ENCODE measurements at regions not wholly inside any gene's neighbourhood (a gene's known extent, or its start where the extent isn't known, plus 50 kb on each side); places are given as distances from the start of the nearest gene placed in this dataset.
"Not testable (repeated sequence)": the region's sequence is repeated elsewhere in the genome, so short reads cannot be mapped to it uniquely, and the experiment has no call there.

GRCh38 chr11:71150859-71151258 lies 101.5 kb downstream of the SHANK2 start:
- DNase-seq, result no peak

- no peak for DNase-seq
These were observed 103.7 kb downstream of the SHANK2 start for GRCh38 chr11:71148716-71149115.

GRCh38 chr11:71147331-71147730 lies 105.0 kb downstream of the SHANK2 start:
- no peak for DNase-seq

DNA sequence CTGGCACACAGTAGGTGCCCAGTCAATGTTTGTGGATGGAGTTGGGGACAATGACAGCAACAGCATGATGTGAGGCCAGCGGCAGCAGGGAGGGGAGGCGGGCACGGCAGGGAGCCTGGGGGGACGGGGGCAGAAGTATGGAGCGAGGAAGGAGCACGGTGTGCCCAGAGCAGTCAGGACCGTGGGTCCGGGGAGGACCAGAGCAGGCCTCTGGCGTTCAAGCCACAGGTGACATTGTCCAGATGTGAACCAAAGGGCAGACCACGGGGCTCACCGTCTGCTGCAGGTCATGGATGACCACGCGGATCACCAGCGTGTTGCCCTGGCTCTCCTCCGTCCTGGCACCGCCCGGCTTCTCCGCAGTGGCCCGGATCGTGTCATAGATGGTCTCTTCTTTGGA lies 105.5 kb downstream of the SHANK2 start:
- DNase-seq, result no peak

GRCh38 chr11:71145988-71146824 lies 106.2 kb downstream of the SHANK2 start:
- no peak for DNase-seq

- no peak for DNase-seq
These were observed 107.0 kb downstream of the SHANK2 start for GRCh38 chr11:71145368-71145767.

DNA sequence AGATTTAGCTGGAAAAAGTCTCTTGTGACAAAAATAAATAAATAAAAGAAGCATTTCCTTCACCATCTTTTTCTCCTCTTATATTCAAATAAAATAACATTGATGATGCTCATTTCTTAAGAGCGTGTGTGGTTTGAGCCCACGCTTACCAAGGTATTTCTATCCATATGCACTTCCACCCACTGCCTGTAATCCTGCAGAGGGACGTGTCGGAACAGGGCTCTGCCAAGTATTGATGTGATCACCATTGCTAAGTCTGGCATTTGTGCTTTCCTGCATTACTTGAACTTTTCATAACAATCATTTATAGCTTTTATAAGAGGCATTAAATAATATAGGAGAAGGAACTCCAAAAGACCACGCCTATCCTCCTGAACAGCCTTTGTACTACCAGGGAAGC lies 107.6 kb downstream of the SHANK2 start:
- DNase-seq, result no peak

DNA sequence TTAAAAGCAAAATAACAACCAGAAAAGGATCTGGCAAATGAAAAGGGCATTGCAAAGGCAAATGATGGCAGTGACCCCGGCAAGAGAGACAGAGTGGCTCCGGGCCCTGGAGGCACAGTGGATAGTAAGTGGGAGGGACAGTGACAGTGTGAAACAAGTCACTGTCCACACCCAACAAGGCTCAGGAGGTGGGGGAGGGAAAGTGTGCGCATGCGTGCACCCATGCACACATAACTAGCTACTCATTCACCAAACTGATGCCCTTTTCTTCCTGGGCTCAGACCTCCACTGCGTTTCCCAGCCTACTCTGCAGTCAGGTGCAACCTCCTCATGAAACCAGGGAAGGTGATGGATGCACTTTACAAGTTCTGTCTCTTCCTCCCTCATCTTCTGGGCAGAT lies 108.4 kb downstream of the SHANK2 start:
- no peak for DNase-seq

DNA sequence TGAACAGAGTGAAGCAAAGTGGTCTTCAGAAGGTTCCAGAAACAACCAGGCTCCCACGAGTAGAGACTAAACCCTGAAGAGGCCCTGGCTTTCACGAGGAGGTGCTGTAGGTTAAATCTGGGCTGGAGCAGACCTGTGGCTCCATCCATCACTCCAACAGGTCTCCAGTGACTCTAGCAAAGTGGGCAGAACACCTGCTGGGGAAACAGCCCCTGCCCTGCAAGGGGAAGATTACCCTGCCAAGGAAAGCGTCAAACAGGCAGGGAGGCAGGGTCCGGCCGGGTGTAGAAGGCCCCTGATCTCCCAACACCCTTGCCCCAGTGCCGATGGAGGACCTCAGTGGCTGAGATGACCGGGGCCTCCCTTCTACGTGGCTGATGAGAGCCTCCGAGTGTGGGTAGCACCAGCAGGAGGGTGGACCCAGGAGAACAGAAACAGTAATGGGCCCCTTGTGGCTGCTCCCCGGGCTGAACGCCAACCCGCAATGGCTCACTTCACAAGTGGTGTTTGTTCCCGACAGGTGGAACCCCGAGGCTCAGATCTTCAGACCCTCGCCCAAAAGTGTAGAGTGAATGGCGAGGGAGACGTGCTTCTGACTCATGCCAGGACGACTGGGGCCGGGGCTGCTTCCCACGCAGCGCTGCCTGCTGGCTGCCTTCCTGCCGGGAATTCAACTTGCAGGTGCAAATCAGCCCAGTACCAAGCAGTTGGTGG lies 112.0 kb downstream of the SHANK2 start:
- no peak for DNase-seq

DNA sequence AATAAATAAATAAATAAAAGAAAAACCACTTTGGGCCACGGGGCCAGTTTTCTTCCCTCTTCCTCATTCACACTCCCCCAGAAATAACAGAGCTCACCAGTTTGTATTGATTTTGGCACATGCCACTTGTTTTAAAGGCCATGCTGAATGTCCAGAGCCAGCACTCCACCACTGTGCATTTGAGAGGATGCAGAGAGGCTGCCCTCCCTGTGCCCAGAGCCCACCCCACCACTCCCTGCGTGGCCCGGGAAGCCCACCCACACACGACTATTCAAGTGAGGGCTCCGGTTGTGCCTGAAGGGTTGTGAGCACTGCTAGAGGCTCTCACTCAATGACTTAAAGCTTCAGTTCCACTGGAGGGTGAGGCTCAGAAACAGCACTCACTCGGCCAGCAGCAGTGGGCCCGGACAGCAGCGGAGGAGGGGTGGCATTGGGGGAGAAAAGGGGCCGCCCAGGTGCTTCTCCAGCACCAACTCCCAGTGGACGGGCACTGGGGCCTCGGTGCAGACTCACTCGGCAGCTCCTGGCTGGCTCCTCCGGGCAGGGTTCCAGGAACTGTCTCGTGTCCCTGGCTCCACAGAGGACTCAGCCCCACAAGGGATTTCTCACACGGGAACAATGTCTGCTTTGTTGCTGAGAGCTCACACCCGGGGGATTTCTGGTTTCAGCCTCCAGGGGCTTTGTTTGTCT lies 112.7 kb downstream of the SHANK2 start:
- no peak for DNase-seq

GRCh38 chr11:71138737-71139425 lies 113.5 kb downstream of the SHANK2 start:
- no peak for DNase-seq

GRCh38 chr11:71137376-71137775 lies 115.0 kb downstream of the SHANK2 start:
- no peak for DNase-seq

GRCh38 chr11:71136095-71136845 lies 116.1 kb downstream of the SHANK2 start:
- no peak for DNase-seq

GRCh38 chr11:71135112-71135511 lies 117.3 kb downstream of the SHANK2 start:
- DNase-seq, result no peak

DNA sequence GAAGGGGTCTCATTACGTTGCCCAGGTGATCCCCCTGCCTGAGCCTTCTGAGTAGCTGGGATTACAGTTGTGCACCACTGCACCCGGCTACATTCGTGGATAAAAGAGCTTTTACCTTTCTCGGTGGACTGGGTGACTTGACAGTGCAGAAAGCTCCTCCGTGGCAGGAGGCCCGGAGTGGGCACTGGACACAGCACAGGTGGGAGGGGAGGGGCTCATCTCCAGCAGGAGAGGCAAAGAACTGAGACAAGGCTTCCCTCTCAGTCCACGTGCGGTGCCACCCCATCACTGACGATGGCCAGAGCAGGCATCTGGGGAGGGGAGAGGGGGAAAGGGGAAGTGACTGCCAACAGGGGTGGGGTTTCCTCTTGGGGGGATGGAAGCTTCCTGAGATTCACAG lies 118.4 kb downstream of the SHANK2 start:
- no peak for DNase-seq

GRCh38 chr11:71131861-71132260 lies 120.5 kb downstream of the SHANK2 start:
- peak; percentile 82 for DNase-seq

DNA sequence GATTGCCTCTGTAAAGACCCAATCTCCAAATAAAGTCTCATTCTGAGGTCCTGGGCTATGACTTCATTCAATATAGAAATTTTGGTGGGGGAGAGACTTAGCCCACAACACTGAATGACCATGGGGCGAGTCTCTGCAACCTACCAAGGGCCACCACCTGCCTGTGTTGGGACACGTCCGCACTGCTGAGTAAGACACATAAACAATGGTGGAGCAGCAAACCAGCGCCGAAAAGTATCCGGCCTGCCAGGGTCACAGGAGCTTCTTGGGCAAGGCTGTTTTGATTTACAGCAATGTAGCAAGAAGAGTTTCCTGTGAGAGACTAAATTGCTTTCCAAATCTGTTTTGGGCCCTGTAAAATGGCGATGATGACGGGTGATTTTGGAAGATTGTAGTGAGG lies 122.3 kb downstream of the SHANK2 start:
- DNase-seq, result no peak

DNA sequence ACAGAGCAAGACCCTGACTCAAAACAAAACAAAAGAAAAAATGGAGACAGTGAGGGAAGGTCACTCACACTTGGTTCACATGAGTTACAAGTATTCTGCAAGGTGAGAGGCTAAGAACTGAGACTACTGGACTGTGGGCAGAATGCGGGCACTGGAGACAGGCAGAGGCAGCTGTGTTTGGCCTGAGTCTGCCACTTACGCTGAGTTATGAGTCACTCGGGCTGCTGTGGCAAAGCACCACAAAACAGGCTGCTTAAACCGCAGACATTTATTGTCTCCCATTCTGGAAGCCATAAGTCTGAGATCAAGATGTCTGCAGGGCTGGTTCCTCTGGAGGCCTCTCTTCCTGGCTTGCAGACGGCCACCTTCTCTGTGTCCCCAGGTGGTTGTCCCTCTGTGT lies 122.8 kb downstream of the SHANK2 start:
- DNase-seq, result no peak

- DNase-seq, result no peak
These were observed 124.6 kb downstream of the SHANK2 start for GRCh38 chr11:71127806-71128205.

DNA sequence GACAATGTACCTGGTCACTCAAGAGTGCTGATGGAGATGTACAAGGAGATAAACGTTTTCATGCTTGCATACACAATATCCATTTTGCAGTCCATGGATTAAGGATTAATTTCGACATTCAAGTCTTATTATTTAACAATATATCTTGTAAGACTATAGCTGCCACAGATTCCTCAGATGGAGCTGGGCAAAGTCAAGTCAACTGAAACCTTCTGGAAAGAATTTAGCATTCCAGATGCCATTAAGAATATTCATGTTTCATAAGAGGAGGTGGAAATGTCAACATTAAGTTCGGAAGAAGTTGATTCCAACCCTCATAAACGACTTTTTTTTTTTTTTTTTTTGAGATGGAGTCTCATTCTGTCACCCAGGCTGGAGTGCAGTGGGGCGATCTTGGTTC lies 126.0 kb downstream of the SHANK2 start:
- not testable (repeated sequence) for DNase-seq

- DNase-seq, result no peak
These were observed 127.2 kb downstream of the SHANK2 start for GRCh38 chr11:71125150-71125549.

DNA sequence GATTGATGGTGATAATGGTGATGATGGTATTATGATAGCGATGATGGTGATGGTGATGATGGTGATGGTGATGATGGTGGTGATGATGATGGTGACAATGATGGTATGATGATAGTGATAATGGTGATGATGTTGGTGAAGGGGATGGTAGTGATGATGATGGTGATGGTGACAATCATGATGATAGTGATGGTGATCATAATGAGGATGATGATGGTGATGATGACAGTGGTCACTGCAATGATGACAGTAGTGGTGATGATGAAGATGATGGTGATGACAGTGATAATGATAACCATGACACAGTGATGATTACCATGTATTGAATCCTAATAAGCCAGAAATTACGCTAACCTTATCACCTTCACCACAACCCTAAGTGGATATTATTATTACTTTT lies 128.2 kb downstream of the SHANK2 start:
- no peak for DNase-seq
